ENCODE measurements at regions not wholly inside any gene's neighbourhood (a gene's known extent, or its start where the extent isn't known, plus 50 kb on each side); places are given as distances from the start of the nearest gene placed in this dataset.

GRCh38 chr15:100726070-100726420 lies 123.7 kb downstream of the ASB7 start (continued):
- TF ChIP-seq CBX5 (IDR thresholded peaks at IDR 0.05; ENCODE audit: low read depth, low read length) (no peak), ZNF274 (IDR thresholded peaks at IDR 0.05; ENCODE audit: borderline replicate concordance, extremely low read depth, low read length) (no peak), KDM4A (IDR thresholded peaks at IDR 0.05; ENCODE audit: low read depth, low read length, severe bottlenecking) (no peak), KDM1A (IDR thresholded peaks at IDR 0.05; ENCODE audit: borderline replicate concordance, low read length) (no peak)

Measured in H1 (cell line).